Femur (tissue), 1 donor: ENCODE measurements at regions not wholly inside any gene's neighbourhood (a gene's known extent, or its start where the extent isn't known, plus 50 kb on each side); places are given as distances from the start of the nearest gene placed in this dataset.
"Not testable (repeated sequence)": the region's sequence is repeated elsewhere in the genome, so short reads cannot be mapped to it uniquely, and the experiment has no call there.

Experiments
- DNase-seq: peaks from one replicate; pipeline ENCODE4 v3.0.0-alpha.2; 2017

DNA sequence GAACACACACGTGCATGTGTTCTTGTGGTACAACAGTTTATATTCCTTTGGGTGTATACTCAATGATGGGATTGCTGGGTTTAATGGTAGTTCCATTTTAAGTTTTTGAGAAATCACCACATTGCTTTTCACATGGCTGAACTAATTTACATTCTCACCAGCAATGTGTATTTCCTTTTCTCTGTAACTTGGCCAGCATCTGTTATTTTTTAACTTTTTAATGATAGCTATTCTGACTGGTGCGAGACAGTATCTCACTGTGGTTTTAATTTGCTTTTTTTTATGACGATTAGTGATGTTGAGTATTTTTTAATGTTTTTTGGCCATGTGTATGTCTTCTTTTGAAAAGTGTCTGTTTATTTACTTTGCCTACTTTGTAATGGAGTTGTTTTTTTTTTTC, 256.6 kb downstream of the ZWINT start:
- DNase-seq: no peak

DNA sequence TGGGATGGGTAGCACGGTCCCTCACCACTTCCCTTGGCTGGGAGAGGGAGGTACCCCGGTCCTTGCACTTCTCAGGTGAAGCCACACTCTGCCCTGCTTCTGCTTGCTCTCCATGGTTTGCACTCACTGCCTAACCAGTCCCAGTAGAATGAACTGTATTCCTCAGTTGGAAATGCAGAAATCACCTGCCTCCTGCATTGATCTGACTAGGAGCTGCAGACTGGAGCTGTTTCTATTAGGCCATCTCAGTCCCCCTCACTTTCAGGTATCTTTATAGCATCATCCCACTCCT, 264.9 kb downstream of the ZWINT start:
- no peak for DNase-seq

DNA sequence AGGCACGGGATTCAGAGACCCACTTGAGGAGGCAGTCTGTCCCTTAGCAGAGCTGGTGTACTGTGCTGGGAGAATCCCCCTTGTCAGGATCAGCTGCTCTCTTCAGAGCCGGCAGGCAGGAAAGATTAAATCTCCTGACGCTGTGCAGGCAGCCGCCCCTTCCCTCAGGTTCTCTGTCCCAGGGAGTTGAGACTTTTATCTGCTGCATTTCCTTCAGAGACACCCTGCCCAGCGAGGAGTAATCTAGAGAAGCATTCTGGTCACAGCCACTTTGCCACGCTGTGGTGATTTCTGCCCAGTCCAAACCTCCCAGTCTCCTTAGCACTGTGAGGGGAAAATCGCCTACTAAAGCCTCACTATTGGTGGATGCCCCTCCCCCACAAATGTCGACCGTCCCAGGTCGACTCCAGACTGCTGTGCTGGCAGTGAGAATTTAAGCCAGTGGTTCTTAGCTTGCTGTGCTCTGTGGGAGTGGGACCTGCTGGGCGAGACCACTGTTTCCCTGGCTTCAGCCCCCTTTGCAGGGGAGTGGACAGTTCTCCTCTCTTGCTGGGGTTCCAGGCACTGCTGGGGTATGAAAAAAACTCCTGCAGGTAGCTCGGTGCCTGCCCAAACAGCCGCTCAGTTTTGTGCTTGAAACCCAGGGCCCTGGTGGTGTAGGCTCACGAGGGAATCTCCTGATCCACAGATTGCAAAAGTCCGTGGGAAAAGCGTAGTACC, 265.4 kb downstream of the ZWINT start:
- DNase-seq: no peak

DNA sequence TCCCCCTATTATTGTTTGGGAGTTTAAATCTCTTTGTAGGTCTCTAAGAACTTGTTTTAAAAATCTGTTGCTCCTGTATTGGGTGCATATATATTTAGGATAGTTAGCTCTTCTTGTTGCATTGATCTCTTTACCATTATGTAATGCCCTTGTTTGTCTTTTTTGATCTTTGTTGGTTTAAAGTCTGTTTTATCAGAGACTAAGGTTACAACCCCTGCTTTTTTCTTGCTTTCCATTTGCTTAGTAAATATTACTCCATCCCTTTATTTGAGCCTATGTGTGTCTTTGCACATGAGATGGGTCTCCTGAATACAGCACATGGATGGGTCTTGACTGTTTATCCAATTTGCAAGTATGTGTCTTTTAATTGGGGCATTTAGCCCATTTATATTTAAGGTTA, 267.4 kb downstream of the ZWINT start:
- not testable (repeated sequence) for DNase-seq

DNA sequence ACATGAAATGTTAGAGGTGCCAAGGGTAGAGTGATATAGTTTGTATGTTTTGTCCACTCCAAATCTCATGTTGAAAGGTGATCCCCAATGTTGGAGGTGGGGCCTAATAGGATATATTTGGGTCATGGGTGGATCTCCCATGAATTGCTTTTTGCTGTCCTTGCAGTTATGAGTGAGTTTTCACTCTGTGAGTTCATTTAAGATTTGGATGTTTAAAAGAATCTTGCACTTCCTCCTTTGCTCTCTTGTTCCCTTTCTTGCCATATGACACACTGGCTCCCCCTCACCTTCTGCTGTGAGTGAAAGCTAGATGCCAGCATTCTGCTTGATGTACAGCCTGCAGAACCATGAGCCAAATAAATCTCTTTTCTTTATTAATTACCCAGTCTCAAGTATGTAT, 269.2 kb downstream of the ZWINT start:
- no peak for DNase-seq

DNA sequence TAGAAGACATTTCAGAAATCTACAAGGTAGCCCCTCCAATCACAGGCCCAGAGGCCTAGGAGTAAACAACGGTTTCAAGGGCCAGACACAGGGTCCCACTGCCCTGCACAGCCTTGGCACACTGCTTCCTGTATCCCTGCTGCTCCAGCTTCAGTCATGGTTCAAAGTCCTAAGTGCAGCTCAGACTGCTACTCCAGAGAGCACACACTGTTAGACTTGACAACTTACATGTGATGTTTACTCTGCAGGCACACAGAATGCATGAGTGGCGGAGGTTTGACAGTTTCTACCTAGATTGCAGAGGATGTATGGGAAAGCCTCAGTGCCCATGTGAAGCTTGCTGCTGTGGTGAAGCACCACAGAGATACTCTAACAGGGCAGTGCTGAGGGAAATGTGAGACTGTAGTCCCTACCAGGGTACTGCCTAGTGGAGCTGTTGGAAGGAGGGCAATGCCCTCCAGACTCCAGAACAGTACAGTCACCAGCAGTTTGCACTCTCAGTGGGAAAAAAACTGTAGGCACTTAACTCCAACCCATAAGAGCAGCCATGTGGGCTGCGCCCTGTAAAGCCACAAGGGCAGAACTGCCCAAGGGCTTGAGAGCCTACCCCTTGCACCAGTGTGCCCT, 270.0 kb downstream of the ZWINT start:
- no peak for DNase-seq

DNA sequence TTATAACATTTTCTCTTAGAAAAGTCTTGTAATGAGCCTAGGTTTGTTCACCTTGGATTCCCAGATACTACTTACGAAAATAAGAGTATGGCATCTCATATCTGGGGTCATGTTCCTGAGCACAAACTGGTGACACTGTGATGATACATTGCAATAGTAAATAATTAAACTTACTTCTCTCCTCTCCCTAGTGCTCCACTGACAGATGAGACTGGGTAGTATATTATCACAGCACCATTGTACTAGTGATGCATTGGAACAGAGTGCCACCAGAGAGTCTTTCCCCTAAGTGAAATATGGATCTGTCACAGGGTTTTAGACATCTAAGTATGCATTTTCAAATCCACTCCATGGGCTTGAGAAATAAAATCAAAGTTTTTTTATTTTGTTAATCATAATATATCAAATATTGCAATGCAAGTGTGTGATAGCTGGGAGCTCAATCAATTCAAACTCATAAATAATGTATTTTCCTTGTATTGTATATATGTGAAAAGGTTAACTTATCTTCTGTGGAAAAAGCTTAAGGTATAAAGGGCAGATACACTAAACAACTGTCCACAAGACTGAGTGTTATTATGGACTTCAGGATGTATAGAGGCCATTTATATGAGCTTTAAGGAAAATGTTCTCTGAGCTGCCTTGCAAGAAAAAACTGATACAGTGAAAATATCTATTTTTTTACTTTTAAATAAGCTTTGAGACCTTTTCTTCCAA, 275.5 kb downstream of the ZWINT start:
- DNase-seq: no peak

DNA sequence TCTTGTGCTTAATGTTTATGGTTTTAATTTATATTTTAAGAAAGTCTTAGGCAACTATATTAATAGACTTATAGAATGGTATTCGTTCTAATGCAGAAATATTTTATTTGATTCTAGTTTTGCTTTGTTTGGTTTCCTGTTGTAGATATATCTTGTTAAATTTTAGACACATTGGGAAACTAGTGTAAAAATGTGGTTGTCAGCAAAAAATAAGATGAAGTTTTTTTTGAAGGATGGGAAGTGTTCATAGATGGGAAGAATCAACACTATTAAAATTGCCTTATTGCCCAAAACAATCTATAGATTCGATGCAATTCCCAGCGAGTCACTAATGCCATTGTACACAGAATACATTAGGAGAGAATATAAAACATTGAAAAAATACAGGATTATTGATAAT, 278.9 kb downstream of the ZWINT start:
- no peak for DNase-seq

DNA sequence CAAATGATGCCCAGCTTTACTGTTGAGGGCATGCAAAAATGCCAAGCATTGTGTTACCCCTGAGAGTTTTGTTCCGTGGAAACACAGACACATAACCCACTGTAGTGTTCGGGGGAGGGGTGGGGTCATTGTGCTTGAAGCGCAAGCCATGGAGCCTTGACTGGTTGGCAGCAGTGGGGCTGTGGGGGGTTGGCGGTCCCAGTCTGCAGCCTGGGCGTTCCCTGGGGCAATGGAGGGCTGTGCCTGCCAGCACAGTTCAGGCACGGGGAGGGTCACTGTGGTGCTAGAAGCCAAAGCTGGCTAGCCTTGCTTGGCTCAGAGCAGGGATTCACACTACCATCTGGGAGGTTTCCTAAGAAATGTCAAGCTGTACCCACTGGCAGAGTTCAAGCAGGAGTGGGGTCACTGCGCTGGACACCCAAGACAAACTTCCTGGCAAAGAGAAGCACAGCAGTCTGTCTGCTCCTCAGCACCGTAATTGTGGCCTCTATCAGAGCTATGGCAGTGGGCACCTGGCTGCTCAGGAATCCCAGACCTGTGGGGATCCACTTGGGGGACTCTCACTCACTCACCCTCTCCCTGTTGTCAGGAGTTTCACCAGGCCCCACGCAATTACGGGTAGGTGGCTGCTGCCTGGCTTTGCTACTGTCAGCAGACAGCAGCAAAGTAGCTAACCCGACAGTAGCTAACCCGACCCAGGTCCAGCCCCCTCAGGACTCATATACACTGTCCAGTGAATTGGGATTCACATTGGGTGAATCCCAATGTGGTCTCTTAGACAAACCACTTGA, 292.4 kb downstream of the ZWINT start:
- DNase-seq: no peak

DNA sequence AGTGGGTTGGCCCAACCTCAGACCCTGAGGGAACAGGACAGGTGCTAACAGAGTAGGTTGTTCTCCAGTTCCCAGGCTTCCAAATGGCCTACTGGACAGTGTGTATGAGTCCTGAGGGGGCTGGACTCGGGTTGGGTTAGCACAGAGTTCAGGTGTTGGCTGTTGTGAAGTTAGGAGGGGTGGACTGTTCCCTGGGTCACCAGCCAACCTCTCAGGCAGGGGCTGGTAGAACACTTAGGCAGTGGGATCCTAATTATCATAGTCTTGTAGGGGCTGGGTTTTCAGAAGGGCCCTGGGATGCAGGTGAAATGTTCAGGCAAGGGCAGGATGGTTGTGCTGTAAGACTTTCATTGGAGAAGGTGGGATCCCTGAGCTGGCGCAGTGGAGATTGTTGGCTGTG, 293.0 kb downstream of the ZWINT start:
- DNase-seq: no peak

DNA sequence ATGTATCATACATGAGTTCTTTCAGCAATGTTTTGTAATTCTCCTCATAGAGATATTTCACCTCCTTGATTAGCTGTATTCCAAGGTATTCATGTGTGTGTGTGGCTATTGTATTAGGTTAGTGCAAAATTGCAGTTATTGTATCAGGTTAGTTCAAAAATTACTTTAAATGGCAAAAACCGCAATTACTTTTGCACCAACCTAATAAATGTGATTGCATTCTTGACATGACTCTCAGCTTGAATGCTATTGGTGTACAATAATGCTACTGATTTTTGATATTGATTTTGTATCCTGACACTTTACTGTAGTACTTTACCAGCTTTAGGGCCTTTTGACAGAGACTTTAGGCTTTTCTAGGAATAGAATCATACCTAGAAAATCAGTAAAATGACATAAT, 297.4 kb downstream of the ZWINT start:
- DNase-seq: no peak

DNA sequence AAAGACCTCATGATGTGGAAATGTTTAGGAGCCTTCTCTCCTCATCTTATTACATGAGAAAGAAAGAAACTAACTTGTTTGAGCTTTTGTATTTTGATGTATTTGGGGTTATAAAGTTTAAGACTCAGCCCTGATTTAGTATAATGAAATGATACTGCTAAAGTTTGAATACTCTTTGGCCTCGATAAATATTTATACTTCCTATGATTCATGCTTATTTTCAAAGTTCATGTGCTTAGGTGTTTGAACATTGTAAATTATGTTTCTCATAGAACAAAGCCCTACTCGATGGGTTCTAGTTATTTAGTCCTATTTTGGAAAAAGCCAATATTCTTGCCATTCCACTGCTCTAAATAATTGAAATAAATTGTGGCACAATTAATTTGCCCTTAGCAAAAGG, 303.2 kb downstream of the ZWINT start:
- DNase-seq: no peak

DNA sequence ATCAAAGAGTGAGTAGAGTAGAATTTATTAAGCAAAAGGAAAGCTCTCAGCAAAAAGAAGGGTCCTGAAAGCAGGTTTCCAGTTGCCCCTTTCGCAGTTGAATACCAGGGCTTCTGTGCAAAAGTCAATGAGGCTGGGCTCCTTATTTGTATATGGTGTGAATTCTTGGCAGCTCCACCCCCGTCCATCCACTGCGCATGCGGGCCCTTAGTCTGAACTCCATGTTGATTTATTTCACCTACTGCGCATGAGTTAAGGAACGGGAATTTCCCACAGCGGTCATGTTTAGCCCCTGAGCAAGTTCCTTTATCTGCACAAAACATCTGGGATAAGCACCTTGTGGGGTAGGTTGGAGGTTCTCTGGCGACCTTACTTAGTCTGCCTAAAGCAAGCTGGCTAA, 325.6 kb downstream of the ZWINT start:
- DNase-seq: no peak

DNA sequence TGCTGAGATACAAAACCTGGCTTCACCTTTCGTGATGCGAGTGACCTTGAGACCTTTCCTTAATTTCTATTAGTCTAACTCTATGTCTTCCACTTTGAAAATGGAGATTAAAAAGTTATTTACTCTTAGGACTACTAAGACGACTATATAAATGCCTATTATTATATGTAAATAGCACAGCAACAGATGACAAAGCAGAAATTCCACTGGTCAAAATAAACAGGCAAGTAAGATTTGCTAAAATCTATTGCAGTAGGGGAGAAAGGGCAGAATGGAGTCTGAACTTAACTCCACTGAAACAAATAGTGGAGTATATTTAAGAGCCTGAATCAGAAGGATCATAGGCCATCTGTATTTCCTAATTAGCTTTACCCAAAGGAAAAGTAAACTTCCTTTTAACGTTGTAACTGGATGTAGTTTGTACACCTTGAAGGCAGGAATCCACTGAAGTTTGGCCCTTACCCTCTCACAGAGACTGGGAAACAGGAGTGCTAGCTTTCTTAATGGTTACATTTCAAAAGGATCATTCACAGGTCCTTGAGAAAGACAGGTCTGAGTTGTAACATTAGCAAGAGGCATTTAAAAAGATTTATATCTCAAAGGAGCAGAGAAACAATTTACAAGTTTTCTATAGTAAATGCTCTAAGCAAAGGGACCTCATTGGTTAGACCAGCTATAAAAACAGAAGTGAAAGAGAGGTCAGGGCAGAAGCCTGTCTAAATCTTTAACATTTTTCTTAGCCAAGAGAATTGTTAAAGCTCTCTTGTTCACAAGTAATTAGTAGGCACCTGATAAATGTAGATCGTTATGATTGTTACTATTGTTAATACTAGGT, 332.5 kb downstream of the ZWINT start:
- no peak for DNase-seq

DNA sequence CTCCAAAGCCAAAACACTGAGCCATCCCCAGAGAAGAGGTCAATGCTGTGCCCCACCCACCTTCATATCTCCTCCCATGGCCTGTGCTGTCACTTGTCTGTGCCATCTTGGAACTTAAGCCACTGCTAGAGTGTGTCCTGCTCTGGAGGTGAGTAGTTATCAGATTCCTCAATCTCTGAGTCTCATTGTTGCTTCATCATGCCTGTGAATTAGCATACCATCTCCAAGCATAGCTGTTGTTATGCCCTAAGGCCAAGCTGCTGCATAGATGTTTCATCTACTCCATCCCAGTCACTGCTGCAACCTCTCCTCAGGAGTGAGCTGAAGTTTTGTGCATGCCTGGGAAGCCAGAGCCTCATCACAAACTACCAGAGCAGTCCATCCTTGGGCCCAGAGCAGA, 349.0 kb downstream of the ZWINT start:
- DNase-seq: no peak

DNA sequence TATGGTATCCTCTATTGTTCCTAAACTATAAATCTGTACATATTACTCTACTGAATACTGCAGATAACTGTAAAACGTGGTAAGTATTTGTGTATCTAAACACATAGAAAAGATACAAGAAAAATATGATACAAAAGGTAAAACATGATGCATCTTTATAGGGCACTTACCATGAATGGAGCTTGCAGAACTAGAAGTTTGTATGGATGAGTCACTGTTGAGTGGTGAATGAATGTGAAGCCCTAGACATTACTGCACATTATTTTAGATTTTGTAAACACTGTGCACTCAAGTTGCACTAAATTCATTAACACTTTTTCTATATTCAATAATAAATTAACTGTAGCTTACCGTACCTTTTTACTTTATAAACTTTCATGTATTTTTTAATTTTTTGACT, 357.5 kb downstream of the ZWINT start:
- DNase-seq: no peak

DNA sequence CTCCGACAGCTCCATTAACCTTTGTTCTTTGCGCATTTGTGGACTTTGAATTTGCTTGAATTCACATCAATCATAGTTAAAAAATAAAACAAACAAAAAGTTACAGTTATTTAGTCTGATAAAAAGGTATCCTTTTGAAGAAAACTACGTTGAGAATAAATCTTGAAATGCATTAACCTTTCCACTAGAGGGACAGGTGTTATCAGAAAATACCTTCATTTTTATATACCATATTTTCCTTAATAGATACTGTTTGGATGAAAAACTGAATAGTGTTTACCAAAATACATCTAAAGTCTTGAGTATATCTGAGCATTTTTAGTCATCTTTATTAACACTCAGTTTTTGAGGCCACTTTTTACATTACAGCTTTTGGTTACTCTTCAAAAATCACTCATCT, 371.9 kb downstream of the ZWINT start:
- no peak for DNase-seq

DNA sequence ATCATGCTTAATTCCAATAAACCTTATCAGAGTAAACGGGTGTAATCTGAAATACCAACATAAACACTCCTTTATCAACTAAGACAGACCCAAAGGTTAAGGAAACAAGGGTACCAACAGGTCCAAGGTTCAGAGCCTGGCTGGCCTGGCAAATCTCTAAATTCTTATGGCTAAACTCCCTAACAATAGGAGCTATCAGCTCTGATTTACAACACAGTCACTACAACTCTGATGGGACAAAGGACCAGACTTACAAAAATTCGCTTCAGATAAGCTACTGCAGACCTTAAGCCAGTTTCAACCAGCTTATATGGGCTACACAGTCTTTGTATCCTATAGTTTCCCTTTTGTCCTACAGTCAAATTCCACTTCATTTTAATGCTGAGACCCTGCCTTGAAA, 381.9 kb downstream of the ZWINT start:
- DNase-seq: no peak

DNA sequence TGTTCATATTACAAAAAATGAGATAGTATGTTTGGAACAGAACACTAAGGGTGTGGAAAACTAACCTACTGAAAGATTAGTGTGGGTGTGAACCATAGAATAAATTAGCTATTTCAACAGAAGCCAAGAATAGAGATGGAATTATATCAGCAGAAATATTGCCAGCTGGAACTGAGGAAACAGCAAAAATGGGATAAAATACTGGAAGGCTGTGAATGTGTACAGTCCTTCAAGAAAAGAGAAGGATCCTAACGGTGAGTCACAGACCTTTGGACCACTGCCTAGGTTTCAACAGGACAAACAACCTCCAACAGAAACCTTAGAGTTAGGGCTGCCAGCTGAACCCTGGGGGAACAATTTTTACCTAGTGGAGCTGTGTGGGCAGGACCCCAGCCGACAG, 395.0 kb downstream of the ZWINT start:
- no peak for DNase-seq

DNA sequence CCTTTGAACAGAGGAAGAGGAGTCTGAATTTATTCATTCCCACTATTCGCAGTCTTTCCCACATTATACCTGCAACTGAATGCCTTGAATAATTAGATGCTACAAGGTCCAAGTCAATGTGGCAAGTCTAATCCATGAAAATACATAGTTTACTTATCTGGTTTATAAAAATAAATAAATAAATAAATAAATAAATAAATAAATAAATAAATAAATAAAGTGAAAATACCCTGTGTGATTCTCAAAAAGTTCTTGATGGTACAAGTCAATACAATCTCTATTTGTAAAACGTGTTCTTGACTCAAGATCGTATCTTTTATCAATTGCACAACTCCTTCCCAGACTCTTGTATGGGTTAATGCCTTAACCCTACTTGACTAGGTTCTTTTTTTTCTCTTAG, 417.7 kb downstream of the ZWINT start:
- no peak for DNase-seq

DNA sequence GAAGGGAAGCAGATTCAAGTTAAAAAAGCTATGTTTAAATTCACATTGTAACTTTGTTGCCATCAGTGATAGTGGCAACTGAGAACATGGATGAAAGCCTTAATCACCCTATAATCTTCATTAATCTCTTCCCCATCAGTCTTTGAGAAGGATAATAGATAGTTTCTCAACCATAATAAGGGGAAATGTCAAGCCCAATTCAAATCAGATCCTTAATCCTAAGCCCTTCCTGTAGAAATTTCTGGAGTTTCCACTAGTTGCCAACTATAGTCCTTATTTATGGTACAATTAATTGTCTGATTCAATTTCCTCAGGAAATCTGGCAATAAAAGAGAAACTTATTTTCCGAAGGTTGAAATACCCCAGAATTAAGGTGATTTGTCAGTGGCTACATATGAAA, 431.8 kb downstream of the ZWINT start:
- no peak for DNase-seq

DNA sequence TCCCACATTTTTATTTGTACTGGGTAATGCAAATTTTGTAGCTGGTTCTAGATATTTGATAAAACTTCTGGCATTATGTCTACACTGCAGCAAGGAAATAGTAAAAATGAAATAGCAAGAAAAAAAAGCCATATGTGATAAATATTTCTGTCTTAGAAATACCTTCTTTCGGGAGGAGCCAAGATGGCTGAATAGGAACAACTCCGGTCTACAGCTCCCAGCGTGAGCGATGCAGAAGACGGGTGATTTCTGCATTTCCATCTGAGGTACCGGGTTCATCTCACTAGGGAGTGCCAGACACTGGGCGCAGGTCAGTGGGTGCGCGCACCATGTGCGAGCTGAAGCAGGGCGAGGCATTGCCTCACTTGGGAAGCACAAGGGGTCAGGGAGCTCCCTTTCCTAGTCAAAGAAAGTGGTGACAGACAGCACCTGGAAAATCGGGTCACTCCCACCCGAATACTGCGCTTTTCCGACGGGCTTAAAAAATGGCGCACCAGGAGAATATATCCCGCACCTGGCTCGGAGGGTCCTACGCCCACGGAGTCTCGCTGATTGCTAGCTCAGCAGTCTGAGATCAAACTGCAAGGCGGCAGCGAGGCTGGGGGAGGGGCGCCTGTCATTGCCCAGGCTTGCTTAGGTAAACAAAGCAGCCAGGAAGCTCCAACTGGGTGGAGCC, 461.4 kb downstream of the ZWINT start:
- not testable (repeated sequence) for DNase-seq
